ENCODE measurements at regions not wholly inside any gene's neighbourhood (a gene's known extent, or its start where the extent isn't known, plus 50 kb on each side); places are given as distances from the start of the nearest gene placed in this dataset.

DNA sequence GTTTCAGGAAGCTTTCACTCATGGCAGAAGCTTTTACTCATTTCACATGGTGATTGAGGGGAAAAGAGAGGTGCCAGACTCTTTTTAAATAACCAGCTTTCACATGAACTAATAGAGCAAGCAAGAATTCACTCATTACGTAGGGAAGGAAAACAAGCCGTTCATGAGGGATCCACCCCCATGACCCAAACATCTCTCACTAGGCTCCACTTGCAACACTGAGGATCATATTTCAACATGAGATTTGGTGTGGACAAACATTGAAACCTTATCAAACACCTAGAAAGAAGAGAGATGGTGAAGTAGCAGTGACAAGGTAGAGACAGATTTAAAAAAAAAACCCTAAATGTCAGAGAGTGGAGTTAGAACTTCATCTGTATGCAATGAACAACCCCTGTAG lies 408.6 kb upstream of the PDZRN3 start:
- TF ChIP-seq, protein P1, sequence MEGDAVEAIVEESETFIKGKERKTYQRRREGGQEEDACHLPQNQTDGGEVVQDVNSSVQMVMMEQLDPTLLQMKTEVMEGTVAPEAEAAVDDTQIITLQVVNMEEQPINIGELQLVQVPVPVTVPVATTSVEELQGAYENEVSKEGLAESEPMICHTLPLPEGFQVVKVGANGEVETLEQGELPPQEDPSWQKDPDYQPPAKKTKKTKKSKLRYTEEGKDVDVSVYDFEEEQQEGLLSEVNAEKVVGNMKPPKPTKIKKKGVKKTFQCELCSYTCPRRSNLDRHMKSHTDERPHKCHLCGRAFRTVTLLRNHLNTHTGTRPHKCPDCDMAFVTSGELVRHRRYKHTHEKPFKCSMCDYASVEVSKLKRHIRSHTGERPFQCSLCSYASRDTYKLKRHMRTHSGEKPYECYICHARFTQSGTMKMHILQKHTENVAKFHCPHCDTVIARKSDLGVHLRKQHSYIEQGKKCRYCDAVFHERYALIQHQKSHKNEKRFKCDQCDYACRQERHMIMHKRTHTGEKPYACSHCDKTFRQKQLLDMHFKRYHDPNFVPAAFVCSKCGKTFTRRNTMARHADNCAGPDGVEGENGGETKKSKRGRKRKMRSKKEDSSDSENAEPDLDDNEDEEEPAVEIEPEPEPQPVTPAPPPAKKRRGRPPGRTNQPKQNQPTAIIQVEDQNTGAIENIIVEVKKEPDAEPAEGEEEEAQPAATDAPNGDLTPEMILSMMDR (conservative IDR thresholded peaks at IDR 0.05), result no peak
- TF ChIP-seq EZH2 (IDR thresholded peaks at IDR 0.05; ENCODE audit: low read depth), result no peak

All from PC-9 (cell line).